ENCODE measurements at regions not wholly inside any gene's neighbourhood (a gene's known extent, or its start where the extent isn't known, plus 50 kb on each side); places are given as distances from the start of the nearest gene placed in this dataset.

DNA sequence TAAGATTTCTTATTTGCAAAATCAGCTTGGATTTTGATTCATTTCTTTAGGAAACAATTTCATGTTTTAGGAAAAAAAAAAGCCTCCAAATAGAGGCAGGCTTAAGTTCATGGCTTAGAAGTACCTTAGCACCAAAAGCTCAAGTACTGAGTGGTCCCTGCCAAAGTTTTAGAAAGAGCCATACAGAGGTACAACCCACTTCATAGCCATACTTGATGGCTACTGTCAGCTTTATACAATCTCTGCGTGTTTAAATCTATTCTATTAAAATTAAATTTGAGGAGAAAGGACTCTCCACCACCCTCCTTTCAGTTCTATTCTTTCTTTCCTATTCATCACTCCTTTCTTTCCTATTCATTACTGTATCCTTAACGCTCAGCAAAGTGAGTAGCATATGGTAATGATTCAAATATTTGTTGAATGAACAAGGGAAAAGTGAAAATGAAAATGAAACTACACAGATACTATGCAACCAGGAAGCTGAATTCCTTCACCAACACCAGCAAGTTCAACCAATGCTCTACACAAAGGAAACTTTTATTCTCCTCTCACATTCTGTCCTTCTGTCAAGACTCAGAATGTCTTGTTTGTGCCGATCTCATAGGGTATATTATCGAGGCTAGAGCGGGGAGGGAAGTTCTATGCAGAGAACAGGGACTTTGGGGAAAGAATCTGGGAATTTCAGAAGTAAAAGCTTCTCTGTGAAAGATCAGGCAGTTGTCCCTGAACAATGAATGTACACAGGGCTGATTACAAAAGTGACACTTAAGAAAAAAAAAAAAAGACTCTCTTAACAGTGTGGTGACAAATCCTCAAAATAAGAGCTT lies 138.6 kb upstream of the SPEF2 start:
- DNase-seq (ENCODE audit: extremely low read depth in 1 of 2, low read depth in 1 of 2) = no peak

DNA sequence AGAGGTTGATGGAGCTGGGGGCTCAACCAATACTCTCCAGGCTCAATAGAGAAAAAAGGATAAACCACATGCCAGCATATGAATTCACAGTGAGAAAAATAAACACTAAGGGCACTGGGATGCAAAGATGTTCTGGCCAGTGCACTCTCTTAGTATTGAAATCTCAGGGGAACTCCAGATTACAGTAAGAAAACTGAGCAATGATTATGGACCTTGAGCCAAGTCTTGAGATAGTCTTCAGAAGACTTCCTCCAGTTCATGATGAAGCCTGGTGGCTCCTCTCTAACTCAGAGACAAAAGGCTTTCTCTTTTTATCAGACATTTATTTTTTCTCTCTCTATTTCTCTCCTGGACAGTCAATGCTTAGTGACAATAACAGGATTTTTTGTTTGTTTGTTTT lies 139.8 kb upstream of the SPEF2 start:
- no peak for DNase-seq (ENCODE audit: extremely low read depth in 1 of 2, low read depth in 1 of 2)

DNA sequence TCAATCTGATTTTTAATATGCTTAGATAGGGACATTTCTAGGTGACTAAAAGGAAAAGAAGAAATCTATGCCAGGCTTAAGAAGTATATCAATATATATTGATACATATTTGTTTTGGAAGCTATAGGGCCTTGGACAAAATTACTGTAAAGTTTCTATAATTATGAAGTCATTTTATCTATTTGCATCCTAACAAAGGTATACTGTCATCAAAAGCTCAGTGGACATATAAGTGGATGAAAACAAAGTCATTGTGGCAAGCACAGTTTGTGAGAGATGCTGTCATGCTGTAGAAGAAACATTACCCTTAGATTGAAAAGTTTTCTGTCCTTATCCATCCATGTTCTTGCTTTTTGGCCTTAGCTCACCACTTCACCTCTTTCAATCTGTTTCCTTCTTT lies 140.3 kb upstream of the SPEF2 start:
- DNase-seq (ENCODE audit: extremely low read depth in 1 of 2, low read depth in 1 of 2) = no peak

DNA sequence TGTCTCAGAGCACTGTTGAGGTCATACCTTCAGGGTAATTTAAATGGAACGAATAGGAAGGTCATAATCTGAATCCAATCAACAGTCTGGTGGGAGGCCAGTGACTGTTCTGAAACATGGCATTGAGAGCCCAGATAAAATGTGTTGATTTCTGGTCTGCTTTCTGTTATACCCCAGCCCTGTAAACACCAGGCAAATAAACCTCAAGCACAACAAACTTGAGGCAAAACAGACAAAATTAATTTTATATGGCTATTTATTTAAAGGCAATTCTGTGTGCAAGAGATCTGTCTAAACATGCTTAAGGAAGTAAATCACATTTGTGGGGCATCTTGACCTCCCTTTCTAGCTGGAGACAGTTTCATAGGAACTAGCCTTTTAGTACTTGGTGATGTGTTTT lies 140.9 kb upstream of the SPEF2 start:
- DNase-seq (ENCODE audit: extremely low read depth in 1 of 2, low read depth in 1 of 2) = no peak

DNA sequence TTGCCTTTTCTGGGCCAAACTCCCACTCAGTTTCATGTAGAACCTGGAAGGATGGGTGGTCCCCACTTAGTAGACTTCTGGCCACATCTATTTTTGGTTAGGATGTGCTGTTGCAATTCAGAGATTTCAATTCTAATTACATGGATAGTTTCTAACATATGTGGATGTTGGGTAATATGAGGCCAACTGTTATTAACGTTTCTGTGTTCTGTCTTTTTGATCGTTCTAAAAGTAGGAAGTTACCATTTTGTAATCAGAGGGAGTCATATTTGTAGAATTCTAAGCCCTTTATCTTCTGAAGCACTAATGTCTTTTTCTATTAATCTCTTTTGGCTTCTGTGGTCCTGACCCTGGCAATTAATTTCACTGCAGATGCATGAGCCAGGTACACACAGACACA lies 141.6 kb upstream of the SPEF2 start:
- no peak for DNase-seq (ENCODE audit: extremely low read depth in 1 of 2, low read depth in 1 of 2)

DNA sequence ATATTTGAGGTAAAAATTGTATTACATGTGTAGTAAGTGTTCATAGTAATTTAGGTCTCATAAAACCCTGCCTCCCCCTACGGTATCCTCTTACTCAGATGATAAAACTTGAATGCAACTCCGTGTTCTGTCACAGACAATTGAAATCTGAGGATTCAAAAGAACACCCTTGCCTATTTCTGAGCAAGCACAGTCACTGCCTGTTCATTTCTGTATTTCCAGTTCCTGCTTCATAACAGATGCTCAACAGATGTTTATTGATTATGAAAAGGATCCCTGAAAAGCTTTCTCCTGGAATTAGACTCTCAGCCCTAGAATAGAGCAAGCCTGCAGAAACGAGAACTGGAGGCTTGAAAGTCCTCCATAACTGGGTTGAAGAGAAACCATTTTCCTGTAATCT lies 144.1 kb upstream of the SPEF2 start:
- no peak for DNase-seq (ENCODE audit: extremely low read depth in 1 of 2, low read depth in 1 of 2)

DNA sequence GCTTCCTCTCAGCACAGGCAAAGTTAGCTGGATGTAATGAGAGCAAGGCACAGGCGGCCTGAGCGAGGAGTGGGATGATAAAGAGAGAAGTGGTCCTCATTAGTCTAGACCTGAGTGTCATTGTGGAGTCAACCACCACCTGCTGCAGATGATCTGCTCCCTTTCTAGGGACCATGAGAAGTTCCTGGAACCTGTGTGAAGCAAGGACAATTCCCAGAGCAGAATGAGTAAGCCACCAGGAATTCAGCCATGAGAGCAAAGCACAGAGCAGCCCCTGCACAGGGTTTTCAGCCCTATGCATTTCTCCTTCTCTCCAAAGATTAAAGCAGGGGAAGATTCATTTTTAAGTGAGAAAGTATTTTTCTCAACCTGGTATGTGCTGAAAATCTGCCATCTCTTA lies 146.8 kb upstream of the SPEF2 start:
- DNase-seq (ENCODE audit: extremely low read depth in 1 of 2, low read depth in 1 of 2) = no peak

DNA sequence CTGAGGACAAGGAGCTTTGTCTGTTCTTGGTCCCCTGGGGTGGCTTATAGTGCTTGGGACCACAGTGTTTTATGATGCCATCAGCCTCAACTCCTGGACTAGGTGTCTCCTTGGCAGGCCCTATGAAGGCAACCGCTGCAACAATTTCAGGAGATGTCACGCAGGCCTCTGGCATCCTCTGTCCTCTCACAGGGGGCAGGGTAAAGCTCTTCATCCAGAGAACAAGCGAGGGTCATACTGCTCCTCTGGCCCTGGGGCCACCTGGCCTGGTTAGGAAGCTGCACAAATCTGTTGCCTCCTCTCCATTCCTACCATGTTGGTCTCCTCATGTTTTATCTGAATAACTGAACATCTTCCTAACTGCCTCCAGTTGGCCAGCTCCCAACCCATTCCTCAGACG lies 148.9 kb upstream of the SPEF2 start:
- no peak for DNase-seq (ENCODE audit: extremely low read depth in 1 of 2, low read depth in 1 of 2)

DNA sequence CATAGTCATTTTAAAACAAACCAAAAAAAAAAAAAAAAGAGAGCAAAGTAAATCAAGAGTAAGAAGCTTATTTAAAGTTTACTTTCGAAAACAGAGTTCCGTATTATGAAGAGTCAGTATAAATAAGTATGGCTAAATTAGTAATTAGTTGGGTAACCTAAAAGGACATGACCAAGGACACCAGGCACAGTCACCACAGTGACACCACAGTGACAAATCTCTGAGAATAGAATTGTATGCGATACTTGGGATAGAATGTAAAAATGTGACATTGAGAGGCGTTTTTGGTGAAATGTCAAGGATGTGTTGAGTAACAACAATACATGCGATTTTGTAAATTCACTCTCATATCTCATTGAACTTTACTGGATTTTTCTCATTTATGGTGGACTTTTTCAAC lies 150.9 kb upstream of the SPEF2 start:
- DNase-seq (ENCODE audit: extremely low read depth in 1 of 2, low read depth in 1 of 2) = no peak

DNA sequence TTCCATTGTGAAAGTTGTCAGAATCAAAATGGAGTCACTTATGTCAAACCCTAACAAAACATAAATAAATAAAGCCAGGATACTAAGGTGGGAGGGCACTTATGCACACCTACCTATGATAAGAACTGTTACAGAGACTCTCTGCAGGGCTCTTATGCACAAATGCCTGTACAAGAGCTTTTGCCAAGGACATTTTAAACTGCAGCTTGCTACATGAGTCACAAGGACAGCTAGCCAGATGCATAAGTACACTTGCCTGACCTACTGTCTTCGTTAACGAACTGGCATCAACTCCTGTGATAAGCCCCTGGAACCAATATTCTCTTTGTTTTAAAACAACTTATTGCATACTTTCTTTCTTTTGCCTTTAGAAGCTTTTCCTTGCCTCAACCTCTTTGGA lies 152.9 kb upstream of the SPEF2 start:
- DNase-seq (ENCODE audit: extremely low read depth in 1 of 2, low read depth in 1 of 2) = no peak

DNA sequence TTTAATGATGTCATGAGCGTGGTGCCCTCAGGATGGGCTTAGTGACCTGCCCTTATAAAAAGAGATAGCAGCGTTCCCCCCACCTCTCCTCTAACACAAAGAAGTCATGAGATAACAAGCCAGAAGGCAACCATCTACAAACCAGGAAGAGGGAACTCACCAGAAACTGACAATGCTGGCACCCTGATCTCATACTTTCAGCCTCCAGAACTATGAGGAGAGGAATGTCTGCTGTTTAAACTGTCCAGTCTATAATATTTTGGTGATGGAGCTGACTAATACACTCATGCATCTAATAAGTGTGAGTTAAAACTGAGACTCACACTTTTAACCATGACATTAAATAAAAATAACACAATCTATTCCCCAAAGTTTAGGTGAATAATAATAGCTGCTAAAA lies 156.1 kb upstream of the SPEF2 start:
- DNase-seq (ENCODE audit: extremely low read depth in 1 of 2, low read depth in 1 of 2) = no peak

DNA sequence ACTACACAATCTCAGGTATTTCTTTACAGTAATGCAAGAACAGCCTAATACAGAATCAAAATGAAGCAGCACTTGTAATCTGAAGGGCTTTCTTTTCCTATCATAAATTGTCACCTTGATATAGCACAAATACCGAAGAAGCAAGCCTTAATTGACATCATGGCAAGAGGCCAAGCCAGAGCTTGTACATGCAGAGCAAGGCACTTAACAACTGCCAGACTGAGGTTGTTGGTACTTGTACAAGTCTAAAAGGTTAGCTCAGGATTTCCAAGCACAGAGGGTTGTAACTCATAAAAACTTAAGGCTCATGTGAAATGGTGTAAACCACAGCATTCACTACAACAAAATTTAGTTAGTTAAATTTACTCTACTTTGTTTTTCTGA lies 158.8 kb upstream of the SPEF2 start:
- no peak for DNase-seq (ENCODE audit: extremely low read depth in 1 of 2, low read depth in 1 of 2)

DNA sequence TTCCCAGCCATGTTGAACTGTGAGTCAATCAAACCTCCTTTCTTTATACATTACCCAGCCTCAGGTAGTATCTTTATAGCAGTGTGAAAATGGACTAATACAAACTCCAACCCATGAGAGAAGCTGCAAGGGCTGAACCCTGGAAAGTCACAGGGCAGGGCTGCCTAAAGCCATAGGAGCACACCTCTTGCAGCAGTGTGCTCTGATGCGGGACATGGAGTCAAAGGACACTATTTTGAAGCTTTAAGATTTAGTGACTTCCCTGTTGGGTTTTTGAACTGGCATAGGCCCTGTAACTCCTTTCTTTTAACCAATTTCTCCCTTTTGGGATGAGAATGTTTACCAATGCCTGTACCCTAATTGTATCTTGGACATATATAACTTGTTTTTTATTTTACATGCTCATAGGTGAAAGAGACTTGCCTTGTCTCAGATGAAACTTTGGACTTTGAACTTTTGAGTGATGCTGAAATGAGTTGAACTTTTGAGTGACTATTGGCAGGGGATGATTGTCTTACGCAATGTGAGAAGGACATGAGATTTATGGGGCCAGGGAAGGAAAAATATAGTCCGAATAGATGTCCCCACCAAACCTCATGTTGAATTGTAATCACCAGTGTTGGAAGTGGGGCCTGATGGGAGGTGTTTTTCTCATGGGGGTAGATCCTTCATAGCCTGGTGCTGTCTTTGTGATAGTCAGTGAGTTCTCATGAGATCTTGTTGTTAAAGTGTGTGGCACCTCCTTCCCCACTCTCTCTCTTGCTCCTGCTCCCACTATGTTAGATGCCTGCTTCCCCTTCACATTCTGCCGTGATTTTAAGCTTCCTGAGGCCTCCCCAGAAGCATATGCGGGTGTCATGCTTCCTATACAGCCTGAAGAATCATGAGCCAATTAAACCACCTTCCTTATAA lies 159.5 kb upstream of the SPEF2 start:
- no peak for DNase-seq (ENCODE audit: extremely low read depth in 1 of 2, low read depth in 1 of 2)

DNA sequence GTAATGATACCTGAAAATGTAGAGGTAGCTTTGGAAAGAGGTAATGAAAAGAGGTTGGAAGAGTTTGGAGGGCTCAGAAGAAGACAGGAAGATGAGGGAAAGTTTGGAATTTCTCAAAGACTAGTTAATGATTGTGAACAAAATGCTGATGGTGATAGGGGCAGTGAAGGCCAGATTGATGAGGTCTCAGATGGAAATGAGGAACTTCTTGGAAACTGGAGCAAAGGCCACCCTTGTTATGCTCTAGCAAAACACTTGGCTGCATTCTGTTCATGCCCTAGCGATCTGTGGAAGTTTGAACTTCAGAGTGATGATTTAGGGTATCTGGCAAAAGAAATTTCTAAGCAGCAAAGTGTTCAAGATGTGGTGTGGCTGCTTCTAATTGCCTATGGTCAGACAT lies 161.2 kb upstream of the SPEF2 start:
- DNase-seq (ENCODE audit: extremely low read depth in 1 of 2, low read depth in 1 of 2) = no peak

DNA sequence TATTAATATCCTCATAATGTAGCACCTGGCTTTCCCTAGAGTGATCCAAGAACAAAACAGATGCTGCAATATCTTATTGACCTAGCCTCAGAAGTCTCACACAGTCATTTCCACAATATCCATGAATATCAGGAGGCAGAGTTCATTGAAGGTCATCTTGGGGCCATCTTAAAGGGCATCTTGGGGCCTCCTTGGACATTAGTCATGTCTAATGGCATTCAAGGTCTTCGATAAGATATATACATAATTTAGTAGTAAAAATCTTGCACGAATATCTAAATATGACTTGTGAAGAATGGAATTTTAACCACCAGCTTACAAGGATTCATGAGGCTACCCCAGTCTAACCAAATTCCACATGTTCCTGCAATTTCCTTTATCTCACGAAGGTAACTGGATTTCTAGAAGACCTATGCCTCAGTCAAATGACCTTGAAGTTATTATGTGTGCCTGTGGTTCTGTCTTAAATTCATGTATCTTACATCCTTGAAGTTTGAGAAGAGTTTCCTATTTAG lies 163.6 kb upstream of the SPEF2 start:
- no peak for DNase-seq (ENCODE audit: extremely low read depth in 1 of 2, low read depth in 1 of 2)

DNA sequence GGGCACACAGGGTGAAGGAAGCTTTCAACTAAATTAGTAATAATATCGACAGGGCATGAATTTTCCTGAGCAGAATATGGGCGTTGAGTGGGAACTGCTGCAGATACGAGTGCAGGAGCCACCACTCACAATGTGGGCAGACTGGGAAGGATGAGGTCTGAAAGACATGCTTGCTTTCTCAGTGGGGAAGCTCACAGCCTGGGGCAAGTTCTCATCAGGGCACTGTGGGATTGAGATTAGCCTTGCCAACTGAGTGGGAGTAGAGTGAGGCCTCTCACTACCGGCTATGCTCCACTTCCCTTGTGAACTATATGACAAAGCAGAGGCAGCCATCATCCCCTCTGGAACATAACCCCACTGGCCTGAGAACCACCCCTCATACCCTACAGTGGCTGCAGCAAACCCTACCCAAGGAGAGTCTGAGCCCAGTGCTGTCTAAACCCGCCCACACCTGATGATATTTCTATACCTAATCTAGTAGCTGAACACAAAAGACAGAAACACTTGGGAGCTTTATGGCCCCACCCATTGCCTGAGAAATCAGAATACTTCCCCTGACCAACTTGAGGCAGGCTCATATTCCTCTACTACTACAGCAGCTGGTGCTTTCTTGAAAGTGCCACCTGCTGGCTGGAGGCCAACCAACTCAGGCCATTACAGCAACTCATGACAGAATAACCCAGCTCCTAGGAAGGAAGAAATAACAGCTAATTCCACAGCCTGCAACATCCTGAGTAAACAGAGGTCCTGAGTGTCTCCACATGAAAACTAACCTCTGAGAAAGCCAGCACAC lies 173.7 kb upstream of the SPEF2 start:
- DNase-seq (ENCODE audit: extremely low read depth in 1 of 2, low read depth in 1 of 2) = no peak

DNA sequence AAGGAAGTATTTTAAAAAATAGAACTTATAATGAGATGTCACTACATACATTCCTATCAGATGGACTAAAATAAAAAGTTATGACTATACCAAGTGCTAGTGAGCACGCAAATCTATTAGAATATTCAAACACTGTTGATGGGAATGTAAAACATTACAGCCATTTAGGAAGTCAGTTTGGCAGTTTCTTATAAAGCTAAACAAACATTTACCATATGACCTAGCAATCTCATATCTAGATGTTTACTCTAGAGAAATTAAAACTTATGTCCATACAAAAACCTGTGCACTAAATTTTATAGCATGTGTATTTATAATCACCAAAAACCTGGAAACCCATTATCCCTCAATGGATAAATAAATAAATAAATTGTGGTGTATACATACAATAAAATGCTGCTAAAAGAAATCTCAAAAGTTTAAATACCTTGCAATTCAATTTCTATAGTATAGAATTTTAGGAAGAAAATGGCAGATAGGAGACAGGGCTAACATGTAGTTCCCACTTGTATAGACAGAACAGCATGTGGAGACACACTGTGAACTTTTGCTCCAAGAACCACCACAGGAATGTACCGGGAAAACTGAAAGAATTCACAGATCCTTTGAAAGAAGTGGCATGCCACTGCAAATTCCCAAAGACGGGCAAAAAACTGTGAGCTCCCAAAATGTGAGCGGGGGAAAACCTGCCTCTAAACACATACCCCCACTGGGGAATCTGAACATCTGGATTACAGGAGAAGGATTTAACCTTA lies 174.6 kb upstream of the SPEF2 start:
- no peak for DNase-seq (ENCODE audit: extremely low read depth in 1 of 2, low read depth in 1 of 2)

DNA sequence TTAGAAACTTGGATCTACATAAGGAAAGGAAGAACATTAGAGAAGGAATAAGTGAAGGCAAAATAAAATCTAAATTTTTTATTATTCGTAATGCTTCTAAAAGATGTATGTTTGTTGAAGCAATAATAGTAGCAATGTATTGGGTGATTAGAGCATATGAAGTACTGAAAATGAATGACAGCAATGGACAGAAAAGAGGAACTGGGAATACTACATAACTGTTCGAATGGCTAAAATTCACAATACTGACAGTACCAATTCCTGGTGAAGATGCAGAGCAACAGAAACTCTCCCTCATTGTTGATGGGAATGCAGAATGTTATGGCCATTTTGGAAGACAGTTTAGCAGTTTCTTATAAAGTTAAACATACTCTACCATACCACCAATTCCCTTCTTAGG lies 177.3 kb upstream of the SPEF2 start:
- DNase-seq (ENCODE audit: extremely low read depth in 1 of 2, low read depth in 1 of 2) = no peak

DNA sequence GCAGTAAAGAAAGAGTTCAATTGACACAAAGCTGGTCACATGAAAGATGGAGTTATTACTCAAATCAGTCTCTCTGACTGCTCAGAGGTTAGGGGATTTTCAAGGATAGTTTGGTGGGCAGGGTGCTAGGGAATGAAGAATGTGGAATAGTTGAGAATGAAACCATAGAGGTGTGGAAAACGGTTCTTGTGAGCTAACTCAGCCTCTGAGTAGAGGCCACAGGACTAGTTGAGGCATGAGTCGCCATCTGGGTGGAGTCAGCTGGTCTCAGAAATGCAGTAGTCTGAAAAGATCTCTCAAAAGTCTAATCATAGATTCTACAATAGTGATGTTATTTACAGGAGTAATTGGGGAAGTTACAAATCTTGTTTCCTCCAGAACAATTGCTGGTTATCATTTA lies 178.9 kb upstream of the SPEF2 start:
- DNase-seq (ENCODE audit: extremely low read depth in 1 of 2, low read depth in 1 of 2) = no peak

DNA sequence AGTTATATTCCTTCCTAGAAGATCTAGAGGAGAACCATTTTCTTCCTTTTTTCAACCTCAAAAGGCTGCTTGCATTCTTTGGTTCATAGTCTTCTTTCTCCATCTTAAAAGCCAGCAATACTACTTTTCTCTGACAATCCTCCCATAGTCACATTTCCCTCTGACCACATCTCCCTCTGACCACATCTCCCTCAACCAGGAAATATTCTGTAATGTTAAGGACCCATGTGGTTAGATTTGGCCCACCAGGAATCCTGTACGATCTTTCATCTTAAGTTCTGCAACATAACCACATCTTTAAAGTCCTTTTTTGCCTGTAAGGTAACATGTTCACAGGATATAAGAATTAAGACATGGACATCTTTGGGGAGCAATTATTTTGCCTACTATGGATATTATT lies 179.4 kb upstream of the SPEF2 start:
- DNase-seq (ENCODE audit: extremely low read depth in 1 of 2, low read depth in 1 of 2) = no peak

Data from stimulated activated CD8-positive, alpha-beta memory T cell treated with anti-CD3 and anti-CD28 coated beads, Interleukin-7, amount 100 ng/mL, for 48 hours (primary cell).